ENCODE measurements at regions not wholly inside any gene's neighbourhood (a gene's known extent, or its start where the extent isn't known, plus 50 kb on each side); places are given as distances from the start of the nearest gene placed in this dataset.
"Not testable (repeated sequence)": the region's sequence is repeated elsewhere in the genome, so short reads cannot be mapped to it uniquely, and the experiment has no call there.

DNA sequence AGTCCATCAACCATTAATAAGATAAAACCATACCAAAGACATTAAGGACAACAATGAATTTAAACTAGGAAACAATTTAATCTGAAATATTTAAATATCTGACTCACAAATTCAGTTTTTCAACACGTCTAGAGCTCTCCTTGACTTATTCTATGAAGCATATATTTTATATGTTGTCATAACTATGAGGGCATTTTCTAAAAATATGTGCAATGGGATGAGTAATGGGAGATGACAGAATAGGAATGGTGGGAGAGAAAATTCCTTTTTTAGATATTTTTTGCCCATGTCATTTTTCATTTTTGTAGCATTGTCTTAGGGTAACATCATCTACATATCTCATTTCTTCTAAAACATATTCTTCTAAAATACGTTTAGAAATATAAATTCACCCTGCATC, 79.2 kb upstream of the CDH2 start:
- no peak for DNase-seq (ENCODE audit: extremely low read depth, low read depth)
- TF ChIP-seq, protein P1, sequence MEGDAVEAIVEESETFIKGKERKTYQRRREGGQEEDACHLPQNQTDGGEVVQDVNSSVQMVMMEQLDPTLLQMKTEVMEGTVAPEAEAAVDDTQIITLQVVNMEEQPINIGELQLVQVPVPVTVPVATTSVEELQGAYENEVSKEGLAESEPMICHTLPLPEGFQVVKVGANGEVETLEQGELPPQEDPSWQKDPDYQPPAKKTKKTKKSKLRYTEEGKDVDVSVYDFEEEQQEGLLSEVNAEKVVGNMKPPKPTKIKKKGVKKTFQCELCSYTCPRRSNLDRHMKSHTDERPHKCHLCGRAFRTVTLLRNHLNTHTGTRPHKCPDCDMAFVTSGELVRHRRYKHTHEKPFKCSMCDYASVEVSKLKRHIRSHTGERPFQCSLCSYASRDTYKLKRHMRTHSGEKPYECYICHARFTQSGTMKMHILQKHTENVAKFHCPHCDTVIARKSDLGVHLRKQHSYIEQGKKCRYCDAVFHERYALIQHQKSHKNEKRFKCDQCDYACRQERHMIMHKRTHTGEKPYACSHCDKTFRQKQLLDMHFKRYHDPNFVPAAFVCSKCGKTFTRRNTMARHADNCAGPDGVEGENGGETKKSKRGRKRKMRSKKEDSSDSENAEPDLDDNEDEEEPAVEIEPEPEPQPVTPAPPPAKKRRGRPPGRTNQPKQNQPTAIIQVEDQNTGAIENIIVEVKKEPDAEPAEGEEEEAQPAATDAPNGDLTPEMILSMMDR (IDR thresholded peaks at IDR 0.05; ENCODE audit: low read depth, low read length), result no peak

DNA sequence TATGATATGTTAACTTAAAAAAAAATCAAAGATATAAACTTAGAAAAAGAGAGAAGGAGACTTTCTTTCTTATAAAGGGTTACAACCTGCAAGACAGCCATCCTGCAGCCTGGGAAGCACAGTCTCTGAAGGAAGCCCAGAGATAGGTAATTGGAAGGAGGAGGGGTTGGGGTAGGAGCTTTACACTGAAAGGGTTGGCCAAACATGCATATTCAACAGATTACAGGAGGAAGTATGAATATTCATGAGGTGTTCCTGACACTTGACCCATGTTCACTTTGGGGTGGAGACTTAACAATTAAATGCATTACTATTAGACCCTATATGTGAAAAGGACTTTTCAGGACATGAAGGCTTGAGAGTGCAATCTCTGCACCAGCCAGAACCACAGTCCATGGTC, 71.7 kb upstream of the CDH2 start:
- TF ChIP-seq, protein P1 (IDR thresholded peaks at IDR 0.05; ENCODE audit: low read depth, low read length), result no peak
- DNase-seq (ENCODE audit: extremely low read depth, low read depth), result no peak

DNA sequence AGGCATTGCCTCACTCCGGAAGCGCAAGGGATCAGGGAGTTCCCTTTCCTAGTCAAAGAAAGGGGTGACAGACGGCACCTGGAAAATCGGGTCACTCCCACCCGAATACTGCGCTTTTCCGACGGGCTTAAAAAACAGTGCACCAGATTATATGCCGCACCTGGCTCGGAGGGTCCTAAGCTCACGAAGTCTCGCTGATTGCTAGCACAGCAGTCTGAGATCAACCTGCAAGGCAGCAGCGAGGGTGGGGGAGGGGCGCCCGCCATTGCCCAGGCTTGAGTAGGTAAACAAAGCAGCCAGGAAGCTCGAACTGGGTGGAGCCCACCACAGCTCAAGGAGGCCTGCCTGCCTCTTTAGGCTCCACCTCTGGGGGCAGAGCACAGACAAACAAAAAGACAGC, 63.7 kb upstream of the CDH2 start:
- not testable (repeated sequence) for DNase-seq (ENCODE audit: extremely low read depth, low read depth)

DNA sequence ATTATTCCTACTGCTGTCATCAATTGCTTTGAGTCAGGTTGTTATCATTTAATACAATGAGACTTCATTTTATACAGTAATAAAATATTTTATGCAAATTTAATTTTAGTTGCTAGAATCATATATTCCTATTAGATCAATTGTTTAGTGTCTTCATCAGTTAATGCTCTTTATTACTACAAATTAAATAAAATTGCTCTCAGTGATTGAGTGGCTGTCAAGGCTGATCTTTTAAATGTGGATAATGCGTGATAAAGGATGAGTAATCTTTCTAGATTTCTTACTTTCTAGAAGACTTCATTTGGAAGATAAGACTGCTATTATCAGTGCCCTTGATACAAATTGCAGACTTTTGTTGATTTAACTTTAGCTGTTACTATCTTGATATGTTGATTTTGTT, 59.6 kb upstream of the CDH2 start:
- TF ChIP-seq, protein P1 (IDR thresholded peaks at IDR 0.05; ENCODE audit: low read depth, low read length), result no peak
- DNase-seq (ENCODE audit: extremely low read depth, low read depth), result no peak
